ENCODE measurements at regions not wholly inside any gene's neighbourhood (a gene's known extent, or its start where the extent isn't known, plus 50 kb on each side); places are given as distances from the start of the nearest gene placed in this dataset.

- TF ChIP-seq ZBTB40 (IDR thresholded peaks at IDR 0.05; ENCODE audit: borderline replicate concordance) (no peak), KAT2A (conservative IDR thresholded peaks at IDR 0.05; ENCODE audit: control insufficient read depth, low read depth, low read length) (no peak), SMC3 (IDR thresholded peaks at IDR 0.05; ENCODE audit: borderline replicate concordance, low read length) (no peak), SMARCA5 (IDR thresholded peaks at IDR 0.05) (no peak), TCF3 (IDR thresholded peaks at IDR 0.05; ENCODE audit: borderline replicate concordance, insufficient read depth, low read depth, low read length) (no peak), HDAC2 (IDR thresholded peaks at IDR 0.05) (no peak), MTA3 (IDR thresholded peaks at IDR 0.05; ENCODE audit: borderline replicate concordance, low read length) (no peak), CUX1 (IDR thresholded peaks at IDR 0.05; ENCODE audit: insufficient replicate concordance, low read depth, low read length) (no peak)
These were observed 1804.0 kb upstream of the RAG2 start (continued) for GRCh38 chr11:38402063-38402462.

Data from GM12878 (cell line).